A549 (cell line): ENCODE measurements at regions not wholly inside any gene's neighbourhood (a gene's known extent, or its start where the extent isn't known, plus 50 kb on each side); places are given as distances from the start of the nearest gene placed in this dataset.

Experiments
- ATAC-seq, 2 experiments: fragments of 200-7000 bp in 1 of 2; fragments of >200 bp in 1 of 2; cut with Nextera tagmentation in 1 of 2; cut with Tn5 transposase in 1 of 2; 3 replicates each; pipeline versions ENCODE4 v1.8.0 to v1.9.1; 2018 to 2020; ENCODE audit warnings: mild to moderate bottlenecking in 1 of 2, moderate library complexity in 1 of 2
- CTCF ChIA-PET: fragments of 300-600 bp; sonication (Branson Sonifier 250); formaldehyde crosslinking; extraction: SDS; loops from one replicate; lab custom pipeline; 2021; ENCODE audit warnings: antibody characterized with exemption, inconsistent platforms; lab: Yijun Ruan, JAX
- POLR2A ChIA-PET: fragments of 350-600 bp; formaldehyde crosslinking; extraction: SDS; loops from one replicate; lab custom pipeline; 2021; ENCODE audit warnings: antibody characterized with exemption, inconsistent platforms; lab: Yijun Ruan, JAX
- DNase-seq, 2 experiments: peaks; one replicate each; pipeline versions ENCODE4 v3.0.0 to v3.0.0-alpha.2; 2011 to 2016; ENCODE audit warnings: low read depth in 1 of 2, low spot score in 1 of 2
- FAIRE-seq: peaks from 2 replicates; lab custom pipeline; 2011; peaks lifted over from hg19 to GRCh38; lab: Jason Lieb, UNC
- H3K27ac ChIP-seq, 2 experiments: fragments of >200 bp; sonication (Bioruptor Twin); formaldehyde crosslinking; 3 replicates each; pipeline ENCODE4 v1.5.1; 2016 to 2017
- H3K4me1 ChIP-seq: fragments of >200 bp; sonication (Bioruptor Twin); formaldehyde crosslinking; 3 replicates; pipeline ENCODE4 v1.6.1; 2016
- H3K4me2 ChIP-seq: fragments of >200 bp; sonication (Bioruptor Twin); formaldehyde crosslinking; 3 replicates; pipeline ENCODE4 v1.6.1; 2016
- H3K4me3 ChIP-seq: fragments of >200 bp; sonication (Bioruptor Twin); formaldehyde crosslinking; 3 replicates; pipeline ENCODE4 v1.5.1; 2016
- H3K9me3 ChIP-seq: fragments of >200 bp; sonication (Bioruptor Twin); formaldehyde crosslinking; 3 replicates; pipeline ENCODE4 v1.6.1; 2016
- BCL3 ChIP-seq: fragments of >200 bp; sonication (Bioruptor Twin); formaldehyde crosslinking; IDR thresholded peaks from 3 replicates; pipeline ENCODE4 v1.6.1; 2016
- CBX2 ChIP-seq: fragments of 200-600 bp; sonication (generic); IDR thresholded peaks from 2 replicates; pipeline ENCODE4 v1.6.1; 2016; ENCODE audit warnings: low read depth, mild to moderate bottlenecking, borderline replicate concordance
- CBX8 ChIP-seq: fragments of 200-600 bp; sonication (generic); IDR thresholded peaks from 2 replicates; pipeline ENCODE4 v1.6.1; 2016
- CEBPB ChIP-seq, 2 experiments: fragments of >200 bp in 1 of 2; sonication (Bioruptor Twin) in 1 of 2; formaldehyde crosslinking in 1 of 2; IDR thresholded peaks; 2 replicates each; pipeline ENCODE4 v1.6.1; 2012 to 2016
- CHD2 ChIP-seq: fragments of 150-350 bp; IDR thresholded peaks from 2 replicates; pipeline ENCODE4 v1.6.1; 2014; ENCODE audit warnings: low read length; ENCODE audit not compliant: partially characterized antibody
- CHD4 ChIP-seq: fragments of 200-600 bp; sonication (generic); IDR thresholded peaks from 2 replicates; pipeline ENCODE4 v1.6.1; 2016; ENCODE audit warnings: antibody characterized with exemption, mild to moderate bottlenecking, borderline replicate concordance
- CTCF ChIP-seq: fragments of >200 bp; sonication (Bioruptor Twin); formaldehyde crosslinking; IDR thresholded peaks from 3 replicates; pipeline ENCODE4 v1.5.1; 2016
- E2F6 ChIP-seq: IDR thresholded peaks from 2 replicates; pipeline ENCODE4 v1.6.1; 2012; ENCODE audit warnings: low read depth, borderline replicate concordance
- EHMT2 ChIP-seq: fragments of 200-600 bp; sonication (generic); IDR thresholded peaks from 2 replicates; pipeline ENCODE4 v1.6.1; 2016; ENCODE audit warnings: antibody characterized with exemption, low read depth, mild to moderate bottlenecking, moderate library complexity
- ELK1 ChIP-seq: fragments of 150-350 bp; IDR thresholded peaks from 2 replicates; pipeline ENCODE4 v1.6.1; 2014; ENCODE audit warnings: low read depth, mild to moderate bottlenecking, low read length
- FOSB ChIP-seq: fragments of 250-450 bp; sonication (Bioruptor Pico); IDR thresholded peaks from 2 replicates; pipeline ENCODE4 v1.5.0; 2020; ENCODE audit warnings: mild to moderate bottlenecking, moderate library complexity
- GATA3 ChIP-seq: IDR thresholded peaks from 2 replicates; pipeline ENCODE4 v1.6.1; 2012; ENCODE audit warnings: borderline replicate concordance
- HDAC2 ChIP-seq: fragments of 200-600 bp; sonication (generic); IDR thresholded peaks from 2 replicates; pipeline ENCODE4 v1.6.1; 2016
- HES2 ChIP-seq: fragments of >200 bp; sonication (Bioruptor Twin); formaldehyde crosslinking; IDR thresholded peaks from 2 replicates; pipeline ENCODE4 v1.6.1; 2016
- HMGXB4 ChIP-seq: fragments of 250-450 bp; sonication (Bioruptor Pico); IDR thresholded peaks from 2 replicates; pipeline ENCODE4 v1.5.0; 2021; ENCODE audit warnings: mild to moderate bottlenecking, moderate library complexity, borderline replicate concordance
- HOXB5 ChIP-seq: fragments of 250-450 bp; sonication (Bioruptor Pico); IDR thresholded peaks from 2 replicates; pipeline ENCODE4 v1.5.0; 2020; ENCODE audit warnings: mild to moderate bottlenecking, moderate library complexity
- JUNB ChIP-seq: fragments of >200 bp; sonication (Bioruptor Twin); formaldehyde crosslinking; IDR thresholded peaks from 2 replicates; pipeline ENCODE4 v1.6.1; 2016
- KDM1A ChIP-seq: fragments of 200-600 bp; sonication (generic); IDR thresholded peaks from 2 replicates; pipeline ENCODE4 v1.6.1; 2016; ENCODE audit warnings: low read depth, mild to moderate bottlenecking
- KDM5A ChIP-seq: fragments of 200-600 bp; sonication (generic); IDR thresholded peaks from 2 replicates; pipeline ENCODE4 v1.6.1; 2016; ENCODE audit warnings: antibody characterized with exemption, mild to moderate bottlenecking
- MAFK ChIP-seq: fragments of 450-650 bp; IDR thresholded peaks from 2 replicates; pipeline ENCODE4 v1.6.1; 2014; ENCODE audit not compliant: partially characterized antibody
- NFE2L2 ChIP-seq: fragments of 150-350 bp; conservative IDR thresholded peaks from 2 replicates; pipeline ENCODE4 v1.6.1; 2014; ENCODE audit warnings: low read length
- NPAS2 ChIP-seq: fragments of 250-450 bp; sonication (Bioruptor Pico); IDR thresholded peaks from 2 replicates; pipeline ENCODE4 v1.8.0; 2022; ENCODE audit warnings: mild to moderate bottlenecking, moderate library complexity, borderline replicate concordance
- PBX3 ChIP-seq: IDR thresholded peaks from 2 replicates; pipeline ENCODE4 v1.6.1; 2012
- POLR2A ChIP-seq: IDR thresholded peaks from 2 replicates; pipeline ENCODE4 v1.6.1; 2012; ENCODE audit warnings: mild to moderate bottlenecking, low read length
- RAD21 ChIP-seq, 2 experiments: fragments of >200 bp in 1 of 2; sonication (Bioruptor Twin) in 1 of 2; formaldehyde crosslinking in 1 of 2; IDR thresholded peaks in 1 of 2; conservative IDR thresholded peaks in 1 of 2; 2 replicates in 1 of 2; 3 replicates in 1 of 2; pipeline ENCODE4 v1.6.1; 2012 to 2018; ENCODE audit warnings: inconsistent platforms in 1 of 2
- RARB ChIP-seq: fragments of 250-450 bp; sonication (Bioruptor Pico); IDR thresholded peaks from 2 replicates; pipeline ENCODE4 v1.8.0; 2021; ENCODE audit warnings: mild to moderate bottlenecking, moderate library complexity
- RNF2 ChIP-seq: fragments of 200-600 bp; sonication (generic); IDR thresholded peaks from 2 replicates; pipeline ENCODE4 v1.6.1; 2016; ENCODE audit warnings: low read depth, mild to moderate bottlenecking, antibody characterized with exemption, moderate library complexity, borderline replicate concordance
- TP53 ChIP-seq: fragments of 250-450 bp; sonication (Bioruptor Pico); IDR thresholded peaks from 2 replicates; pipeline ENCODE4 v1.5.0; 2021; ENCODE audit warnings: mild to moderate bottlenecking, moderate library complexity
- USF2 ChIP-seq: fragments of 450-650 bp; IDR thresholded peaks from 2 replicates; pipeline ENCODE4 v1.6.1; 2014; ENCODE audit warnings: antibody characterized with exemption
- ZC3H11A ChIP-seq: fragments of 450-650 bp; IDR thresholded peaks from 2 replicates; pipeline ENCODE4 v1.6.1; 2014; ENCODE audit warnings: antibody characterized with exemption, mild to moderate bottlenecking
- ZNF302 ChIP-seq: fragments of 250-450 bp; sonication (Bioruptor Pico); IDR thresholded peaks from 2 replicates; pipeline ENCODE4 v1.9.0; 2021; ENCODE audit warnings: inconsistent platforms, mild to moderate bottlenecking, moderate library complexity
- ZSCAN20 ChIP-seq: fragments of 250-450 bp; sonication (Bioruptor Pico); IDR thresholded peaks from 2 replicates; pipeline ENCODE4 v1.8.0; 2022; ENCODE audit warnings: mild to moderate bottlenecking, moderate library complexity
- WGBS: methylation state at CpG from one replicate; pipeline ENCODE4 v1.1.6; 2017; ENCODE audit errors: missing lambda C conversion rate; 5-methylcytosine and 5-hydroxymethylcytosine counted together

GRCh38 chr5:124651663-124652513, 94.6 kb downstream of the ZNF608 start:
- peak; percentile 90 to 93 for ATAC-seq
- Histone ChIP-seq H3K4me2 (peak overlapping the region; percentile 78), H3K4me1 (peaks cover 39% of the 10 kb centered on the region), H3K4me3 (peak overlapping the region; percentile 52), H3K27ac (peak overlapping the region; percentile 78 to 92), H3K9me3 (no peaks in the 10 kb centered on the region)
- CTCF ChIA-PET = interaction anchor here (1.0 to 1.2 kb wide), 2 partner anchors 14 to 55 kb away, joined by 3 to 5 read pairs; no protein-coding TSS in a partner anchor
- POLR2A ChIA-PET = interaction anchor here (1.5 kb wide), 1 partner anchor 96 kb away, joined by 6 read pairs; no protein-coding TSS in a partner anchor
- FAIRE-seq = no peak
- 5% methylated on average over 41 of the region's 54 CpGs for WGBS
- peak; percentile 62 to 79 for DNase-seq
- TF ChIP-seq NPAS2 = no peak
- TF ChIP-seq USF2 = no peak
- no peak for TF ChIP-seq CHD4
- no peak for TF ChIP-seq TP53 (CRISPR knock-in tag)
- no peak for TF ChIP-seq MAFK
- no peak for TF ChIP-seq HES2
- no peak for TF ChIP-seq RARB (CRISPR knock-in tag)
- TF ChIP-seq BCL3 = peak; percentile 47; the same call in 1 of the 3 replicates
- 0 out of 2 replicates have a peak, but pooled peaks have one; percentile 35 for TF ChIP-seq RNF2
- no peak; a peak in 2 of 5 replicates for TF ChIP-seq RAD21 (conservative IDR thresholded peaks at IDR 0.05 in 1 of 2, IDR thresholded peaks at IDR 0.05 in 1 of 2)
- TF ChIP-seq FOSB (CRISPR knock-in tag) = no peak
- no peak for TF ChIP-seq KDM5A
- TF ChIP-seq PBX3 = no peak
- no peak for TF ChIP-seq EHMT2
- no peak for TF ChIP-seq HDAC2
- TF ChIP-seq CEBPB (IDR thresholded peaks at IDR 0.05) = no peak
- TF ChIP-seq ZNF302 (CRISPR knock-in tag) = no peak
- no peak for TF ChIP-seq ZC3H11A
- no peak for TF ChIP-seq ELK1
- TF ChIP-seq POLR2A = peak; percentile 92
- no peak for TF ChIP-seq JUNB
- no peak for TF ChIP-seq CBX8
- no peak for TF ChIP-seq CTCF
- no peak for TF ChIP-seq CBX2
- no peak for TF ChIP-seq CHD2
- no peak for TF ChIP-seq GATA3
- TF ChIP-seq KDM1A = no peak
- TF ChIP-seq HMGXB4 (CRISPR knock-in tag) = no peak
- no peak for TF ChIP-seq ZSCAN20 (CRISPR knock-in tag)
- no peak for TF ChIP-seq NFE2L2
- TF ChIP-seq HOXB5 = peak; percentile 68; the same call in 1 of the 2 replicates
- peak; percentile 77 for TF ChIP-seq E2F6
